NCI-H1105 (cell line): ENCODE measurements at regions not wholly inside any gene's neighbourhood (a gene's known extent, or its start where the extent isn't known, plus 50 kb on each side); places are given as distances from the start of the nearest gene placed in this dataset.
"Not testable (repeated sequence)": the region's sequence is repeated elsewhere in the genome, so short reads cannot be mapped to it uniquely, and the experiment has no call there.

ENCODE experiments used
- DNase-seq: peaks from one replicate; lab custom pipeline; 2025; lab: John Stamatoyannopoulos, UW

GRCh38 chr13:89486065-89486464 lies 1814.9 kb downstream of the SLITRK5 start:
- no peak for DNase-seq

GRCh38 chr13:89486709-89487108 lies 1815.5 kb downstream of the SLITRK5 start:
- DNase-seq, result no peak

GRCh38 chr13:89490661-89491060 lies 1819.5 kb downstream of the SLITRK5 start:
- DNase-seq, result no peak

- DNase-seq, result no peak
These were observed 1825.3 kb downstream of the SLITRK5 start for GRCh38 chr13:89496478-89496877.

GRCh38 chr13:89497658-89498057 lies 1826.5 kb downstream of the SLITRK5 start:
- DNase-seq, result no peak

- no peak for DNase-seq
These were observed 1831.1 kb downstream of the SLITRK5 start for GRCh38 chr13:89502286-89502685.

GRCh38 chr13:89514534-89515312 lies 1832.8 kb upstream of the MIR17HG start:
- no peak for DNase-seq

GRCh38 chr13:89515948-89516347 lies 1831.5 kb upstream of the MIR17HG start:
- DNase-seq, result no peak

- no peak for DNase-seq
These were observed 1829.0 kb upstream of the MIR17HG start for GRCh38 chr13:89518289-89519077.

GRCh38 chr13:89520468-89520867 lies 1827.0 kb upstream of the MIR17HG start:
- DNase-seq, result no peak

- not testable (repeated sequence) for DNase-seq
These were observed 1825.8 kb upstream of the MIR17HG start for GRCh38 chr13:89521672-89522071.

- DNase-seq, result no peak
These were observed 1806.1 kb upstream of the MIR17HG start for GRCh38 chr13:89541091-89542030.

GRCh38 chr13:89550938-89551337 lies 1796.5 kb upstream of the MIR17HG start:
- DNase-seq, result no peak

GRCh38 chr13:89554801-89555200 lies 1792.7 kb upstream of the MIR17HG start:
- DNase-seq, result peak; percentile 12

GRCh38 chr13:89565476-89566100 lies 1781.9 kb upstream of the MIR17HG start:
- DNase-seq, result no peak

GRCh38 chr13:89567025-89567424 lies 1780.5 kb upstream of the MIR17HG start:
- no peak for DNase-seq

GRCh38 chr13:89568276-89568675 lies 1779.2 kb upstream of the MIR17HG start:
- no peak for DNase-seq

GRCh38 chr13:89568746-89569145 lies 1778.7 kb upstream of the MIR17HG start:
- no peak for DNase-seq

GRCh38 chr13:89571676-89572075 lies 1775.8 kb upstream of the MIR17HG start:
- no peak for DNase-seq

- DNase-seq, result no peak
These were observed 1773.4 kb upstream of the MIR17HG start for GRCh38 chr13:89574077-89574476.

- no peak for DNase-seq
These were observed 1770.2 kb upstream of the MIR17HG start for GRCh38 chr13:89577301-89577700.
